ENCODE measurements at regions not wholly inside any gene's neighbourhood (a gene's known extent, or its start where the extent isn't known, plus 50 kb on each side); places are given as distances from the start of the nearest gene placed in this dataset.

DNA sequence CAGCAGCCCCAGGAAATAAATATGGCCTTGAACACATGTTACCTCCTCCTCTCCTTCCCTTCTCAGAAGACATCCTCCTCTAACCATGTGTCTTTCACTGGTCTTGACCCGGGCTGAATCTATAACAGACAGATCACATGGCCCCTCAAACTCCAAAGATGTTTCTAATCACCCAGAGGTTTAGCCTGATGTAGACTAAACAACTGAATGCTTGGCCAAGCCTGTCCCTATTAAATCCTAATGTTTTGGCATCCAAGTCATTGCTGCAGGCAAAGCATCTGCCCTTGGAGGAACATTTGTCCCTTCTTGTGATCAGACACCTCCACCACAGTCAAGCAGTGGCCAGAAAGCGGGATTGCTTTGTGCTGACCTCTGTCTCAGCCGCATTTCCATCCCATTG is 65.5 kb downstream of the ANKRD60 start:
- DNase-seq, result no peak

DNA sequence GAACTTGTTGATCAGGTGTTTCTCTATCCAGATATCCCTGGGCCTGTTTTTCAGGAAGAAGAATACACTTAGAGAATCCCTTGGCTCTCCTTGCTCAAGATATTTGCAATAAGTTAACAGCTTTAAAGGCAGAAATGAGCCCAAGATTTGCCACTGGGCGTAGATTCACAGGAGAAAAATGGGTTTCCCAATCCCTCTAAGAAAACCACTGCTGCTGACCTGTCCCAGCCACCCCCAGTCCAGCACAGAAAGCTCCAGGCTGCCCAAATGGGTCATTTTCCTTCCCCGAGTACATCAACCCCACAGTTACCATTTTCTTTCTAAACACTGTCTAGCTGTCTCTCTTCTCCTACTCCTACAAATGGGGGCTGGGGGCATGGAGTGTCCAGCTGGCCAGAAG is 67.3 kb downstream of the ANKRD60 start:
- no peak for DNase-seq

DNA sequence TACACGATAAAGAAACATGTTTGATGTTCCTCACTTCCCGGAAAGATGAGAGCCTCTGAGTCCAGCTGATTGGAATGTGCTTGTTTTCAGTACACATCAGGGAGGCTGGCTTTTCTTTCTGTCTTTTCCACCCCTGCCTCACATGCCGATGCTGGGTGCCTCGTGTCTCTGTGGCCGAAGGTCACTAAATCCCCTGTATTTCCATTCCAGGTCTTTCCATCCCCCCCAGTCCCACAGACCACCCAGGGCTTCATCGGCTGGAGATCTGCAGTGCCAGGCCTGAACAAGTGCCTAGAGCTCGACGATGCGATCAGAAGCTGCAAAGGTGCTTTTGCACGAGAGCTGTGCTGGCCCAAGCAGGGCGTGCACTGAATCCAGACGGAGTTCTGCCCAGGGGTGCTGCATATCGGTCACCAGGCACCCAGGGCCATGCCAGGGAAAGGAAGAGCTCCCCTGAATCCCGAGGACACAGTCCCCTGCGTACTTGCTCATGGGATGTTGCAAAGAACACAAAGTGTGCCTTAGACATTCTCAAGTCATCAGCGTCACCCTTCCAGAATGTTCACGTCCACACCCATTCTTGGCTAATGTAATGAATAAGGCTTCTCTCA is 67.9 kb downstream of the ANKRD60 start:
- DNase-seq, result no peak

DNA sequence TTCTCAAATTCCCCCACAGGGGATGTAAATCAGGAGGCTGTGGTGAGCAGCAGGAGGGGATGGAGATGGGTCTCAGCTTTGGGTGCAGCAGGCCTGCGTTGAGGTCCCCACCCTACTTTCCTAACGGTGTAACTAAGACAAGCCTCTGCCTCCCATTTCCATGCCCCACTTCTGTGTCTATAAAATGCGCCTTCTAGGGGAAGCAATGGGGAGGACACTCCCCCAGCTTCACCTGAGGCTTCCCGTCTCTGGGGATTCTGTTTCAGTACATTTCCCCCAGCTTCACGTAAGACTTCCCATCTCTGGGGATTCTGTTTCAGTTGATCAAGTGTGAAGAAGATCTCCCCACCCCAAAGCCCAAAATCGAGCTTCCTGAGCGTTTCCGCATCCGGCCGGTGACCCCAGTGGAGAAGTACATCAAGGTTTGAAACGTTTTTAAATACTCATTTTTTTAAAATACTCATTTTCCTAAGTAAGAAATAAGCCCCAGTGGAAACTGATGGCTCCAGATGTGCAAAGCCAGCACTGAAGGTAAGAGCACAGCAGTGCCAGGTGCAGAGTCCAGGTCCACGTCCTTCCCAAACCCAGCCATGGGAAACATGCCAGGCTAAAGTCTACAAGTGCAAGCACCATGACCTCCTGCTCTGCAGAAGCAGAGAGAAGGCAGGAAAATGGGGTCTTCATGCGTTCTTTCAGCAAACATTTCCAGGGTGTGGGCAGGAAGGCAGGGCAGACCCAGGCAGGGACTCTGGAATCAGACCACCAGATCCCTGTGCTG is 73.1 kb downstream of the ANKRD60 start:
- no peak for DNase-seq

DNA sequence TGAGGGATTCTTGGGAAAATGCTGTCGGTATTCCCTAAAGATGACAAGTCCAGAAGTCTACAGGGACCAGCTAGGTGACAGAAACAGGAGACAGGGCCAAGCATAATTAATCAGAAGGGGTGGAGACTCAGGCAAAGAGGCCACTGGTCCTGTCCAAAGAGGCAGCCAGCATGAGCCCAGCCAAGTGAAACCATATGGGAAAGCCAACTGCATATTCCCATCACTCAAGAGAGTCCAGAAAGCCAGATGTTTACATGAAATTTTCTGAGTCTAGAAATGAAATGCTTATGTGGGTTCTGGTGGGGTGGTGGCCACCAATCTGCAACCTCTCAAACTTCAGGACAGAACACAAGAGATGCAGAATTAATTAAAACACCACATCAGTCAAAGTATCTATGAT is 74.3 kb downstream of the ANKRD60 start:
- DNase-seq, result no peak

DNA sequence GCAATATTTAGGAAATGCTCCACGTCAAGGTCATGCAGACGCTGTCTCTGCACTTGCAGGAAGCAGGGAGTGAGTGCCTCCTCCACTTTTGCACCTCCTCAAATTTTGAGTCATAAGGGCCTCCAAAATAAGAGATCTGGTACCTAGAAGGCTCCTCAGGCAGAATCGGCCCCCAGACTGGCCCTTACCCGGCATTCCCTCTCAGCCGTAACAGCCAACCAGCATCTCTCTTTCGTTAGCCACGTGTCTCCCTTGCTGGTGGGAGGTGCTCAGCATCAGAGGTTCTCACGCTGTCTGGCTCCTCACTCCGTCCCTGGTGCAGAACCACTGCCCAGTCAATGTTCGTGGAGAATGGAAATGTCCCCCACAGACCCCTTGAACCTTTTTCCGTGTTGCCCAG is 75.3 kb downstream of the ANKRD60 start:
- DNase-seq, result no peak

DNA sequence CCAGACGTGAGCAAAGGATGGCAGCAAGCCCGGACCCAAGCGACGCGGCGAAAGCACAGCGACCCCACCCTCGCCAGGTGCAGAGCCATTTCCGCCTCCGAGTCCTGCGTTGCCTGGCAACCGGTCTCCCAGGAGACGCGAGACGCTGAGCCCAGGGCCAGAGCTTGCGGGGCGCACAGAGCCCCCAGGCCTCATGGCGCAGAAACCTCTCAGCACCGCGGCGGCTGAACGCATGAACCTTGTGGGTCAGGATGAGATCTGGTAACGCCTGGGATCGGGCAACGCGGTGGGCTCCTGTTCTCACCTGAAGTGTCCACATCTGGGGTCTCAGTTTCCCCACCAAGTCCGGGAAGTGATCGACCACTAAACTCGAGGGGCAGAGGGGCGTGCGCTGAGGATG is 77.7 kb downstream of the ANKRD60 start:
- peak; percentile 45 to 89 for DNase-seq

DNA sequence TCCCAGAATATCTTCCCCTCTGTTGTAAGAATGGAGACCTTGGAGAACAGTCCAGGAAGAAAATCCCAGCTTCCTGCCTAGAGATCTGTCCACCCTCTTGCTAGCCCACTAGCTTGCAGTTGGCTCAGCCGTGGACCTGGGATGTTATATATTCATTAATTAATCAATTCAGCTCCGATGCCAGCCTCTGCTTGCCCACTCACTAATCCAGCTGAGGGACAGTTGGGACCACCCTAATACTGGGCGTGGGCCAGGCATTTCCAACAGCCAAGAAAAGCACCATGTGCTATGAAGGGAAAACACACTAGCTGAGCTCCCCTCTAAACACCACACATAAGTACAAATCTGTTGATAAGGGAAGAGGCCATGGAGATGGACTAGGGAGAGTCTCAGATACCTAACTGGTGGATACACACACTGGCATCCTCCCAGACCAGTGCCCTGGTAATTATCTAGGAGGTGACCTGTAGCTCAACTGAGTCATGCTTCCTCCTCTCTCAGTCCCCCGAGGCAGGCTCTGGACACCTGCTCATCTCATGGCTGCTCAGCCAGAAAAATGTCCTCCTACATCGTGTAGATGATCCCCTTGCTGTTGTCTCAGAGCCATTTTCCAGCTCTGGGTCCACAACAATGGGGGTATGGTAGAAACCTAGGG is 78.9 kb downstream of the ANKRD60 start:
- DNase-seq, result no peak

DNA sequence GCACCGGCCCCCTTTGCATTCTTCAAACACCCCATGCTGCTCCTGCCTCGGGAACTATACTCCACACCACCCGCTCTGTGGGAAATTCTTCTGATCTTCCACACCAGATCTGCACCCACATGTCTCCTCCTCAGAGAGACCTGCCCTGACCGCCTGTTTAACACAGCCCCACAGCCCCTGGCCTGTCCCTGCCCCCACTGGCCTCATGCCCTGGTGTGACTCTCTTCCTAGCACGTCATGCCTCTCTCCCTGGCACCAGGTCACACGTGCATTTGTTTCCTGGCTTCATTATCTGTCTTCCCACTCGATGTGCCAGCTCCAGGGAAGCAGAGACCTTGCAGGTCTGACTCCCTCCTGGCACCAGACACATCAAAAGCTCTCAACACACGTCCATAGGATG is 79.6 kb downstream of the ANKRD60 start:
- no peak for DNase-seq

DNA sequence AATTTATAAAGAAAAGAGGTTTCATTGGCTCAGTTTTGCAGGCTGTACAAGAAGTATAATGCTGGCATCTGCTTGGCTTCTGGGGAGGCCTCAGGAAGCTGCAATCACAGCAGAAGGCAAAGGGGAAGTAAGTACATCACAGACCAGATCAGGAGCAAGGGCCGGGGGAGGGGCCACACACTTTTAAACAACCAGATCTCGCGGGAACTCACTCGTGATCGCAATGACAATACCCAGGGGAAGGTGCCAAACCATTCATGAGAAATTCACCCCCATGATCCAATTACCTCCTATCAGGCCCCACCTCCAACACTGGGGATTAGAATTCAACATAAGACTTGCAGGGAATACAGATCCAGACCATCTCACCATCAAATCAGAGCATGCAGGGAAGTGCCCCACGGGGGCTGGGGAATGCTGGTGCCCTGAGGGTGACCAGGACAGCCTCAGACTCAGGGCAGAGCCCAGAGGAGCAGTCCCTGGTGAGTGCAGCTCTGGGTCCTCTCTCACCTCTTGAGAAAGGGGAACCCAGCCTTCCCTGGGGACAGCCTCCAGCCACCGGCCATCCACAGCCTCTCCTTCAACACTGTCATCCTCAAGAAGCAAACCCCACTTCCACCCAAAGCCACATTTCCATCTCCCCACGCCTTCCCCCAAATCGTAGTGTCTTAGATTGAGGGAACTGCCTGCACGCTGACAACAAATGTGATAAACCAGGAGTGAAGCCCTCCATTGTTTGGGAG is 80.7 kb downstream of the ANKRD60 start:
- no peak for DNase-seq

DNA sequence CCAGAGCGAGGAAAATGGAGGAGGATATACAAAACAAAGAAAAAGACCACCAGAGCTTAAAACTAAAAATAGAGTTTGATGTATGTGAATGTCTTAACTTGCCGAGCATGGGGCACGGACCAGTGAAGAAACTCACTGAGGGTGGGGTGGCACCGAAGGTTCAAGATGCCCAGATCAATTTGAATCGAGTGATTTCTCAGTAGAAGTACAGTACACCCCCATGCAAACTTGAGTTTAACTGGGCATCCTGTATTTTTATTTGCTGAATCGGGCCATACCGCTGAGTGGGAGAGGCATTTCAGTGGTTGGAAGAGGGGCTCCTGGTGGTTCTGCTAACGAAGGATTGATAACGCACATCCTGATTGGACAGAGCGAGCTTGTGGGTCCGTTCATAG is 81.7 kb downstream of the ANKRD60 start:
- no peak for DNase-seq

DNA sequence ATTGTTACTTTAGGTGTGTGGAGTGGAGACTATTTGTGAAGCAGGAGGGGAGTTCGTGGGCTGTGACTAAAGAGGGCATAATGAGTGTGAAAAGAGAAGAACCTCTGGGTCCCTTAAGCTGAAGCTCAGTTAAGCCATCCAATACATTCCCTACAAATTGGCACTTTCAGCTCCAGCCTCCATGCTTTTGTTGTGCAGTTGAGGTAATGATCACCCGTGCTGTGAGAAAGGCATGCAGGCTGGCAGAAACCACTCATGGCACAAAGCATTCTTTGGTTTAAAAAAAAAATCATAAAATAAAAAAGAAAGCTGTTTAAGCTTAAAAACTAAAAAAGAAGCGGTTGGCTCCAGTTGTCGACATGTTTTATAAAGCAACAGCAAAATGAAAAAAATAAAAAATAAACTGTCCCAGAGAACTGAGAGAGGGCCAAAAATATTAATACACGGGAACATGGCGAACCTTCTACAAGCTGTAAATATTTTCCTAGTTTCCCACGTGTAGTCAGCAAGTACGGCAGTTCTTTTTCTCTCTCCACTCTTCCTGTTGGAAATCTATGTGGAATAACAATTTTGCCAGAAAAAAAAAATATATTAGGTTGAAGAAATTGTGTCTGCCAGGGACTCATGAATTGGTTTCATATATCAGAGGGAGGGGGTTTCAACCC is 82.2 kb downstream of the ANKRD60 start:
- no peak for DNase-seq

DNA sequence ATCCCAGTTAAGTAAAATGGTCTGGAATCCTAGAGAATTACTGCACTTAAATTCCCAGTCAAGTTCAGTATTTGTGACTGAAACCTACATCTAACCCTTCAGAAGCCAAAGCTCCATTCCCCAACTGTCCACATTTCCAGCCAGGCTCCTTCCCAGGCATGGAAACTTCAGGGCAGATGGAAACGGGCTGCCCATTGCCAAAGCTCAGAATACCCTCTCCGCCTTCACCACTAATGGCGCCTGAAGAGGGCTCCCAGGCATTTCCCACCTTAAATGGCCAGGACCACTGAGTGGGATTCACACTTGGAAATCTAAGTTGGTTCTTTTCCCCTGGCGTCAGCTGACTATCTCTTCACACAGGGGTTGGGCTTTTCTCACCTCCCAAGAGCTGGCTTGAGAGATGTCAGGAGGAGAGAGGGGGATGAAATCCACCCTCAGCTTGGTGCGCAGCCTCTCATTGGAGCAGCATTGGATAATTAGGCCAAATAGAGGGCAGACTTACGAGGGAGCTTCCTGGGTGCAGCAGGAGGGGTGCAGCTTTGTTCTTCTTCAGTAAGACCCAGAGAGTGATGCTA is 82.9 kb downstream of the ANKRD60 start:
- no peak for DNase-seq

DNA sequence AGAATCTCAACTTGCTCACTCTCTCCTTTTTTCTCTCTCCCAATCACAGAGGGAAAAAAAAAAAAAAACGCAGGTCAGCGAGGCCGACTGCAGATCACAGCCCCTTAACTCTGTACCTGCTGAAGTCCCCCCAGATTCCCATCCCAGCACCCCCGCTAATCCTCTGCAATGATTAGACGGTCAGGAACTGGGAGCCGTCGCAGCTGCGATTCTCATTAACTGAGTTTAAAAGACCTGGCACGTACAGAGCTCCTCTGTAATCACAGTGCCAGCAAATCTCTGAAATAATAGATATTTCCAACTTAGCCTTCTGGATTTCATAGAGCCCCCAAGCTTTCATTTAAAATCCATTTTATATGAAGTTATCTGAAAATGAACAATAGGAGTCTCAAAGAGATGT is 84.4 kb downstream of the ANKRD60 start:
- DNase-seq, result no peak

DNA sequence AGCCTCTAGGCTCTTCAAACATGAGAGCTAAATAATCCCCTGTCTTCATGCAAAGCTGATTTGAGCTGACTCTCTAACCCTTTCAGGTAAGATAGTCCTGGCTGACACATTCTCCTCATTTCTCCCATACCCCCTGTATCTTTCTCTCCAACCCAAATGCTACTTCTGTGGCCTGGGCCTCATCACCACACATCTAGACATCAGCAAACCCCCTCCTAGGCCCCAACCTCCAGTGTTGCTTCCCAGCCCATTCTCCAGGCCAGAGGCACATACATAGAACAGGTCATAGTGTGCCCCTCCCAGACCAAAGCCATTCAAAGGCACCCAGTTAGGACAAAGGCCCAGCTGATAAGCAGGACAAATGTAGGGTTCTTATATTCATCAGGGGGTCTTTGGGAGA is 84.9 kb downstream of the ANKRD60 start:
- DNase-seq, result no peak

DNA sequence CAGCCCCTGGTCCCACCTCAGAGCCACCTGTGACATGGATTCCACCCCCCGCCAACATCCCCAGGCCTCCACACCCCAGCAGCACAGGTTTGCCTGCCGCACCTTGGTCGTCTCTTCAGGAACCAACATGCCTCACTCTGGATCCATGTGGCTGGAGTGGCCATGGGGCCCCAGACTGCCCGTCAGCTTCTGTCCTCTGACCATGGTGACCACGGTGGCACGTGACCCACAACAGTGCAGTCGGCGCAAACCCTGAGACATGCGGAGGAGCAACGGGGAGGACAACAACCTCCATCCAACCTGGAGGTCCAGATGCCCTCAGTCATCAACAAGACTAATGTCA is 85.6 kb downstream of the ANKRD60 start:
- DNase-seq, result no peak

DNA sequence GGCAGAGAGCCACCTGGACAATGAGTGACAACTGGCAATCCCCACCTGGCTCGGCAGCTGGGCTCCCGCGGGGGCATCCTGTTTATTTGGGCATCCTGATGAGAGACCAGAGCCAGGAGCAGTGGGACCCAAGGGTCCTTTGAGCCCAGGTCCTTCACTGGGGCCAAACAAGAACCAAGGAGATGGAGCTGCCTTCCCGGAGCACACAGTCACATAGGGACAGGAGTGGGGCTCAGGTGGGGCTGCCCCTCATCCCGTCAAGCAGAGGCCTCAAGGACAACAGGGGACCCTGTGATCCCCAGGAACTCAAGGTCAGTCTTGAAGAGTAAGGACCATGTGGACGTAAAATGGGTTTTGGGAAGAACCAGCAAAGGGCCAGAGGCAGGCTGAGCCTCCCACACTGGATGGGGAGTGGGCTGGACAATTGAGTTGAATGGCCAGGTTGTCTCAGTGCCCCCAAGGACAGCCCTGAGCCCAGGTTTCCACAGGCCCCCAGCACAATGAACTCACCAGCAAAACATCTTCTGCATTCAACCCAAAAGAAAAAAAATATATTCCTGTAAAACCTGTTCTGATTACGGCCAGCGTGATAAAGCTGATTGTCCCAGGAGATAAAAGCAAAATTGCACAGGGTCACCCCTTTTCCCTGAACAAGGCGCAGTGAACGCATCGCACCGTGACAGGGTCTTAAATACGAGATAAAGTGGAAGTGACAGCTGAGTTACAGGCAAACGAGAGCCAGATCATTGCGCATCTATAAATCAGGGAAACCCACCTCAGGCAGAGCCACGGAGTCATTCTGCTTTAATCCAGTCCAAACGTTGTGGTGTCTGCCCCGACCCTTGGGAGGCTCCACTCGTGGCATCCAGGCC is 86.2 kb downstream of the ANKRD60 start:
- no peak for DNase-seq

DNA sequence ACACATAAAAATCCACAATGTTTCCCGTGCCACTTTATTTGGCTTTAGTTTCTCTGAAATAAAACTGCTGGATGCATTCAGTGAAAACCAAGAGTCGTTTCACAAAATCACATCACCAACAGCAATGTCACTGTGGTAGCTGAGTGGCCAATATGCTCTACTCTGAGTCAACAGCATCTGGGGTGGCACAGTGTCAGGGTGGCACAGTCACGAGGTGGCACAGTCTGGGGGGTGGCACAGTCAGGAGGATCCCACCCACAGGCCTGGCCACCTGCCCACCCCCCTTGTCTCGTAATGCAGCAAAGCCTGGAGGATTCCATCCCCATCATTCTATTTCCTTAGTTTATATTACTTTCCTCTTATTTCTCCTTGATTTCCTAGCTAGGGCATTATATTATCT is 87.0 kb downstream of the ANKRD60 start:
- no peak for DNase-seq

DNA sequence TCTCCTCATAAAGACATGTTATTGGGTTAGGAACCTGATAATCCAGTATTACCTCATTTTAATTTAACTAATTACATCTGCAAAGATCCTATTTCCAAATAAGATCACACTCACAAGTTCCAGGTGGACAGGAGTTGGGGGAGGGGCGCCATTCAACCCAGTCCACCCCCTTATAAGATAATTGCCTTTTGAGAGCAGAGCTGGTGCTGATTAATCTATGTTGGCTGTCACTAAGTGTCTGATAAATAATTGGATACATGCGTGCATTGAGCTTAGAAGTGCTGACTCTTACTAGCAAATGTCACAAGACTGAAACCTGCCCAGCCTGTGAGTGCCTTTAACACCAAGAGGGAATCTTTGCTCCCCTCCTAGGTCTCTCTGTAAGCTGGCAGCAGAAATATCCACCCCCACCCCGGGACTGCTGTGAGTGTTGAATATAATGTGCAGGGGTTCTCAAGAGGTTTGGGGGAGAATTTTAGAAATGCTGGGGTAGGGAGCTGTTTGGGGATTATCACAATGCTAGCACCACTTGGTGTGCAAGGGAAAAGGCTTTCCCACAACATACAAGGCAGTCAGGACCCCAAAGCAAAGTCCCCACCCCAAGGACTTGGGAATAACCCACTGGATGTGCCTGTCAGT is 87.5 kb downstream of the ANKRD60 start:
- DNase-seq, result no peak

DNA sequence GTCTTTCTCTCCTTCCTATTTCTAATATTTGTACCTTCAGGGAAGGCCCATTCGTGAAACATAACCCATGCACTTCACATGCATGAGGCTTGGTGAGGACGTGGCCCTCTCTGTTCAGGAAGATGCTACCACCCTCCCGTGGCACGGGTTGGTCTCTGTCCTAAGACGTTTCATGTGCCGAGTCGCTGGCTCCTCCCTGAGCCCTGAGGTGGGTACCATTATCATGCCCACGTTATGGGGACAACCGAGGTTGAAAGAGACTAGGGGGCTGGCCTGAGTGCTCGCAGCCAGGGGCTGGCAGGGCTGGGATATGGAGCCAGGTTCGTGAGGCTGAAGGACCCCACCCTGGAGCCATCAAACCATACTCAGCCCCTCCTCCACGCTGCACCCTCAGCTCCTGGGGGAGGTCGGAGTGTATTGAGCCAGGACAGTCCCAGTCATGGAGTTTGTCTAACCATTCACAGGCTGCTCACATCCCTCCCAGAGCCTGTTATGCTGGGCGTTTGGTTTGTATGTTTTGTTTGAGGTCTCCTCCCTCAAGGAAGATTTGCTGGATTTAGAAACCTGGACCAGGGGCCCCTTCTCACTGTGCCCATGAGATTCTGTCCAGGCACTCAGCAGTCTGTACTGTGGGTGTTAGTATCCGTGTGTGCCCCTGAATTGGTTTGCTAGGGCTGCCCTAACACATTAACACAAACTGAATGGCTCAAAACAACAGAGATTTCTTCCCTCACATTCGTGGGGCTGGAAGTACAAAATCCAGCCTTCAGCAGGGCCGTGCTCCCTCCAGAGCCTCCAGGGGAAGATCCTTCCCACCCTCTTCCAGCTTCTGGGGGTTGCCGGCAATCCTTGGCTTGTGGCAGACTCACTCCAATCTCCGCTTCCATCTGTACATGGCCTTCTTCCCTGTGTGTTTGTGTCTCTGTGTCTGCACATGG is 88.3 kb downstream of the ANKRD60 start:
- DNase-seq, result no peak

Data from NCI-H526 (cell line).